ENCODE measurements at regions not wholly inside any gene's neighbourhood (a gene's known extent, or its start where the extent isn't known, plus 50 kb on each side); places are given as distances from the start of the nearest gene placed in this dataset.
"Not testable (repeated sequence)": the region's sequence is repeated elsewhere in the genome, so short reads cannot be mapped to it uniquely, and the experiment has no call there.

DNA sequence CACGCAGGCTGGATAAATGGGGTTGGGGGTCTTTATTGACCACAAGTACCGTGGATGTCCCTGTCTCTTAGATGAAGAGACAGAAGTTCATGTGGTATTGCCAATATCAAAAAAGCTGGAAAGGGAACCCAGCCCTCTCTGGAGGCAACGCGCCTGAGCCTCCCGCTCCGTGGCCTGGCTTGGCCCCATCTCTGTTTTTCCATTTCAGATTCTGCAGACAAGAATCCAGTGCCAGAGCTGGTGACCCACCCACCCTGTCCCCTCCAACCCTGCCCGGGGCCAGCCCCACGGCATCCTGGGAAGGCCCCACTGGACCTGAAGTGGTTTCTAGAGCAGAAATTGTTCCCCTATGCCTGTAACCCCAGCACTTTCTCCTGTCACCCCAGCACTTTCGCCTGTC is 57.7 kb downstream of the PTPRS start:
- H3K27ac Mint-ChIP-seq = no peak overlapping the region
- H3K4me2 ChIP-seq (replicated peaks; ENCODE audit: low read depth, low read length, poor library complexity, severe bottlenecking) = no peak overlapping the region
- WGBS (ENCODE audit: insufficient coverage) = 94% methylated on average over 9 of the region's 9 CpGs
- no peak overlapping the region for H3K4me3 Mint-ChIP-seq
- TF ChIP-seq, protein P1, sequence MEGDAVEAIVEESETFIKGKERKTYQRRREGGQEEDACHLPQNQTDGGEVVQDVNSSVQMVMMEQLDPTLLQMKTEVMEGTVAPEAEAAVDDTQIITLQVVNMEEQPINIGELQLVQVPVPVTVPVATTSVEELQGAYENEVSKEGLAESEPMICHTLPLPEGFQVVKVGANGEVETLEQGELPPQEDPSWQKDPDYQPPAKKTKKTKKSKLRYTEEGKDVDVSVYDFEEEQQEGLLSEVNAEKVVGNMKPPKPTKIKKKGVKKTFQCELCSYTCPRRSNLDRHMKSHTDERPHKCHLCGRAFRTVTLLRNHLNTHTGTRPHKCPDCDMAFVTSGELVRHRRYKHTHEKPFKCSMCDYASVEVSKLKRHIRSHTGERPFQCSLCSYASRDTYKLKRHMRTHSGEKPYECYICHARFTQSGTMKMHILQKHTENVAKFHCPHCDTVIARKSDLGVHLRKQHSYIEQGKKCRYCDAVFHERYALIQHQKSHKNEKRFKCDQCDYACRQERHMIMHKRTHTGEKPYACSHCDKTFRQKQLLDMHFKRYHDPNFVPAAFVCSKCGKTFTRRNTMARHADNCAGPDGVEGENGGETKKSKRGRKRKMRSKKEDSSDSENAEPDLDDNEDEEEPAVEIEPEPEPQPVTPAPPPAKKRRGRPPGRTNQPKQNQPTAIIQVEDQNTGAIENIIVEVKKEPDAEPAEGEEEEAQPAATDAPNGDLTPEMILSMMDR (IDR thresholded peaks at IDR 0.05) = no peak
- no peak for TF ChIP-seq EZH2 (IDR thresholded peaks at IDR 0.05; ENCODE audit: borderline replicate concordance, insufficient read depth, low read depth, low read length, poor library complexity, severe bottlenecking)
- ATAC-seq (ENCODE audit: low read depth) (no peak), DNase-seq (no peak)
- H4K20me1 ChIP-seq (ENCODE audit: control insufficient read depth, insufficient read depth, low read length, poor library complexity, severe bottlenecking) = no peaks in the 10 kb centered on the region
- H3K9ac ChIP-seq (ENCODE audit: low read length) = no peak overlapping the region
- H3K4me1 ChIP-seq (ENCODE audit: control insufficient read depth in 2 of 2, insufficient read depth in 2 of 2, low read length in 2 of 2) = peaks cover 13 to 14% of the 10 kb centered on the region in 2 donors
- H3K4me1 Mint-ChIP-seq = peaks cover 14% of the 10 kb centered on the region
- H3K79me2 ChIP-seq (ENCODE audit: control insufficient read depth, insufficient read depth, low read length) = no peaks in the 10 kb centered on the region
- H2AFZ ChIP-seq (ENCODE audit: insufficient read depth, low read depth, low read length, poor library complexity, severe bottlenecking) = no peak overlapping the region
- no peaks in the 10 kb centered on the region for H3K27me3 ChIP-seq (replicated peaks in 1 of 4; ENCODE audit: control extremely low read depth in 1 of 4, control insufficient read depth in 3 of 4, insufficient read depth in 4 of 4, low read length in 3 of 4)
- POLR2A ChIA-PET = no interaction called here
- peaks cover 6% of the 10 kb centered on the region for H3K9me3 Mint-ChIP-seq (ENCODE audit: insufficient read depth)
- peaks cover 0 to 22% (median 0%) of the 10 kb centered on the region in 3 donors for H3K9me3 ChIP-seq (ENCODE audit: control extremely low read depth in 1 of 3, control insufficient read depth in 2 of 3, insufficient read depth in 1 of 3, low read length in 2 of 3)
- H3K36me3 ChIP-seq (replicated peaks in 1 of 2; ENCODE audit: control extremely low read depth in 1 of 2, control insufficient read depth in 1 of 2, extremely low read depth in 1 of 2, insufficient read depth in 2 of 2, low read length in 1 of 2) = no peaks in the 10 kb centered on the region
- intact Hi-C loops (cut with micrococcal nuclease) = no loop called here
- CTCF ChIA-PET = no interaction called here
- no peak overlapping the region for H3K4me3 ChIP-seq (ENCODE audit: control extremely low read depth in 1 of 5, extremely low read depth in 1 of 5, insufficient read depth in 1 of 5, low read depth in 2 of 5, low read length in 4 of 5)
- H3K27me3 Mint-ChIP-seq = peaks cover 2% of the 10 kb centered on the region
- no peak overlapping the region for H3K27ac ChIP-seq (ENCODE audit: low read length in 2 of 2)

DNA sequence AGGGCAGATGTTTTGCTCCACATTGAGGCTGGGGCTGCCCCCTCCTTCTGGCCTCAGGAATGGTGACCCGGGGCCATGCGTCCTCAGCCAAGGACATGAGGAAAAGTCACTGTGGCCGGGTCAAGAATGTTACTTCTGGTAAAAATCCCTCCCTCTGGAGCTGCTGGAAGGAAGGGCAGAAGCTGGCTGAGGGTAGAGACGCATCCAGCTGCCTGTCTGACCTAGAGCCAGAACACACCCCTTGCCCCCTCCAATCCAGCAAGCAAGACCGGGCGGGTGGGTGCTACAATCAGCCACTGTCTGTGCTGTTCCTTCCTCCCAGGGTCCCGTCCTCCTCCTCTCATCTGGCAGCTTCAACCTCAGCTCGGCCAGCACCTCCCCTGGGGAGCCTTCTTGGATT is 59.0 kb downstream of the PTPRS start:
- ATAC-seq (ENCODE audit: low read depth) = no peak
- TF ChIP-seq EZH2 (IDR thresholded peaks at IDR 0.05; ENCODE audit: borderline replicate concordance, insufficient read depth, low read depth, low read length, poor library complexity, severe bottlenecking) = no peak
- TF ChIP-seq, protein P1 (IDR thresholded peaks at IDR 0.05) = no peak
- CTCF ChIA-PET = no interaction called here

DNA sequence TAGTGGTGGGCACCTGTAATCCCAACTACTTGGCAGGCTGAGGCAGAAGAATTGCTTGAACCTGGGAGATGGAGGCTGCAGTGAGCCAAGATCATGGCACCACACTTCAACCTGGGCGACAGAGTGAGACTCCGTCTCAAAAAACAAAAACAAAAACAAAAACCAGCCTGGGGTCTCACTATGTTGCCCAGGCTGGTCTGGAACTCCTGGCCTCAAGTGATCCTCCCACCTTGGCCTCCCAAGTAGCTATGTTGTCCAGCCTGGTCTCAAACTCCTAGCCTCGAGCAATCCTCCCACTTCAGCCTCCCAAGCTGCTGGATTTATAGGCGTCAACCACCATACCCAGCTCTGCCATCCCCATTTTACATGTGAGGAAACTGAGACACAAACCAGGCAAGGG is 64.9 kb downstream of the PTPRS start:
- DNase-seq; H4K20me1 ChIP-seq (ENCODE audit: control insufficient read depth, insufficient read depth, low read length, poor library complexity, severe bottlenecking): not testable (repeated sequence)

More for the DNA sequence above, 59.0 kb downstream of the PTPRS start:
- Mint-ChIP-seq H3K9me3 (ENCODE audit: insufficient read depth) (peaks cover 6% of the 10 kb centered on the region), H3K4me3 (no peak overlapping the region), H3K27me3 (no peaks in the 10 kb centered on the region), H3K27ac (no peak overlapping the region), H3K4me1 (peaks cover 7% of the 10 kb centered on the region)
- H3K79me2 ChIP-seq (ENCODE audit: control insufficient read depth, insufficient read depth, low read length) = no peaks in the 10 kb centered on the region
- no peaks in the 10 kb centered on the region for H4K20me1 ChIP-seq (ENCODE audit: control insufficient read depth, insufficient read depth, low read length, poor library complexity, severe bottlenecking)
- H3K9ac ChIP-seq (ENCODE audit: low read length) = no peak overlapping the region
- no peak overlapping the region for H3K4me2 ChIP-seq (replicated peaks; ENCODE audit: low read depth, low read length, poor library complexity, severe bottlenecking)
- no peak overlapping the region for H3K27ac ChIP-seq (ENCODE audit: low read length in 2 of 2)
- POLR2A ChIA-PET = no interaction called here
- peaks cover 0 to 15% (median 0%) of the 10 kb centered on the region in 3 donors for H3K9me3 ChIP-seq (ENCODE audit: control extremely low read depth in 1 of 3, control insufficient read depth in 2 of 3, insufficient read depth in 1 of 3, low read length in 2 of 3)
- no peaks in the 10 kb centered on the region for H3K36me3 ChIP-seq (replicated peaks in 1 of 2; ENCODE audit: control extremely low read depth in 1 of 2, control insufficient read depth in 1 of 2, extremely low read depth in 1 of 2, insufficient read depth in 2 of 2, low read length in 1 of 2)
- H3K27me3 ChIP-seq (replicated peaks in 1 of 4; ENCODE audit: control extremely low read depth in 1 of 4, control insufficient read depth in 3 of 4, insufficient read depth in 4 of 4, low read length in 3 of 4) = no peaks in the 10 kb centered on the region
- peaks cover under 1 to 6% of the 10 kb centered on the region in 2 donors for H3K4me1 ChIP-seq (ENCODE audit: control insufficient read depth in 2 of 2, insufficient read depth in 2 of 2, low read length in 2 of 2)
- no peak overlapping the region for H3K4me3 ChIP-seq (ENCODE audit: control extremely low read depth in 1 of 5, extremely low read depth in 1 of 5, insufficient read depth in 1 of 5, low read depth in 2 of 5, low read length in 4 of 5)
- intact Hi-C loops (cut with micrococcal nuclease) = no loop called here
- WGBS (ENCODE audit: insufficient coverage) = 81% methylated on average over 4 of the region's 8 CpGs
- no peak overlapping the region for H2AFZ ChIP-seq (ENCODE audit: insufficient read depth, low read depth, low read length, poor library complexity, severe bottlenecking)
- DNase-seq = no peak

More for the DNA sequence above, 64.9 kb downstream of the PTPRS start:
- 97% methylated on average over 4 of the region's 4 CpGs for WGBS (ENCODE audit: insufficient coverage)
- H2AFZ ChIP-seq (ENCODE audit: insufficient read depth, low read depth, low read length, poor library complexity, severe bottlenecking); H3K9ac ChIP-seq (ENCODE audit: low read length); H3K9me3 Mint-ChIP-seq (ENCODE audit: insufficient read depth); H3K27me3 Mint-ChIP-seq; intact Hi-C loops (cut with micrococcal nuclease); H3K4me1 ChIP-seq (ENCODE audit: control insufficient read depth in 2 of 2, insufficient read depth in 2 of 2, low read length in 2 of 2); H3K27ac Mint-ChIP-seq; ATAC-seq (ENCODE audit: low read depth); H3K4me3 Mint-ChIP-seq; CTCF ChIA-PET; H3K27me3 ChIP-seq (replicated peaks in 1 of 4; ENCODE audit: control extremely low read depth in 1 of 4, control insufficient read depth in 3 of 4, insufficient read depth in 4 of 4, low read length in 3 of 4); H3K36me3 ChIP-seq (replicated peaks in 1 of 2; ENCODE audit: control extremely low read depth in 1 of 2, control insufficient read depth in 1 of 2, extremely low read depth in 1 of 2, insufficient read depth in 2 of 2, low read length in 1 of 2); H3K4me1 Mint-ChIP-seq; H3K9me3 ChIP-seq (ENCODE audit: control extremely low read depth in 1 of 3, control insufficient read depth in 2 of 3, insufficient read depth in 1 of 3, low read length in 2 of 3); H3K4me3 ChIP-seq (ENCODE audit: control extremely low read depth in 1 of 5, extremely low read depth in 1 of 5, insufficient read depth in 1 of 5, low read depth in 2 of 5, low read length in 4 of 5); H3K27ac ChIP-seq (ENCODE audit: low read length in 2 of 2); H3K79me2 ChIP-seq (ENCODE audit: control insufficient read depth, insufficient read depth, low read length); H3K4me2 ChIP-seq (replicated peaks; ENCODE audit: low read depth, low read length, poor library complexity, severe bottlenecking): not testable (repeated sequence)
- POLR2A ChIA-PET = interaction anchor here (0.6 to 0.7 kb wide), 2 partner anchors 40 to 493 kb away, joined by 3 read pairs; no protein-coding TSS in a partner anchor
